HCT116 (cell line): ENCODE measurements at regions not wholly inside any gene's neighbourhood (a gene's known extent, or its start where the extent isn't known, plus 50 kb on each side); places are given as distances from the start of the nearest gene placed in this dataset.

Experiments
- ATAC-seq: fragments of 200-7000 bp; cut with Tn5 transposase; 2 replicates; pipeline ENCODE4 v1.9.1; 2020; ENCODE audit warnings: mild to moderate bottlenecking, moderate library complexity
- BruUV-seq: library from RNA; stranded (reverse); fragments of 400-500 nt; replicated peaks from 2 replicates; lab custom pipeline; 2021; lab: Mats Ljungman, UMichigan
- CTCF ChIA-PET: fragments of 300-600 bp; sonication (Branson Sonifier 250); formaldehyde crosslinking; loops from one replicate; lab custom pipeline; 2021; ENCODE audit warnings: antibody characterized with exemption; lab: Charles Lee
- POLR2A ChIA-PET: fragments of 300-600, 350-600 bp; sonication (Branson Sonifier 250); formaldehyde crosslinking; loops from one replicate; lab custom pipeline; 2021; ENCODE audit warnings: antibody characterized with exemption; lab: Charles Lee
- RAD21 ChIA-PET, 2 experiments: fragments of 300-600 bp; sonication (Branson Sonifier 250); formaldehyde crosslinking; loops; one replicate each; lab custom pipeline; 2023; ENCODE audit warnings: low total read pairs in 2 of 2; ENCODE audit not compliant: uncharacterized antibody in 2 of 2, unreplicated experiment in 2 of 2, low non-redundant PET in 1 of 2; lab: Charles Lee
- DNase-seq: peaks from one replicate; pipeline ENCODE4 v3.0.0-alpha.2; 2010; ENCODE audit warnings: low read depth, low spot score
- H2AFZ ChIP-seq: fragments of 200-600 bp; shearing (Covaris generic), sonication (generic); 2 replicates; pipeline ENCODE4 v1.6.1; 2017; ENCODE audit warnings: low read depth, mixed run types, mixed read lengths, antibody characterized with exemption, low read length; ENCODE audit not compliant: poor library complexity, severe bottlenecking
- H3K27ac ChIP-seq: 2 replicates; pipeline ENCODE4 v1.5.1; 2012; ENCODE audit warnings: low read depth, low read length
- H3K27me3 ChIP-seq: fragments of 200-600 bp; sonication (generic); 2 replicates; pipeline ENCODE4 v1.6.1; 2016; ENCODE audit warnings: mixed run types, low read length, mixed read lengths; ENCODE audit not compliant: insufficient read depth
- H3K36me3 ChIP-seq, 2 experiments: fragments of 200-500 bp in 1 of 2; fragments of 200-600 bp in 1 of 2; sonication (Bioruptor generic) in 1 of 2; sonication (generic) in 1 of 2; 2 replicates each; pipeline versions ENCODE4 v1.5.1 to v1.6.1; 2014 to 2016; ENCODE audit warnings: low read length in 2 of 2, inconsistent platforms in 1 of 2, mixed read lengths in 1 of 2, mixed run types in 1 of 2; ENCODE audit not compliant: insufficient read depth in 2 of 2, control insufficient read depth in 1 of 2
- H3K4me1 ChIP-seq, 2 experiments: fragments of 200-600 bp in 1 of 2; sonication (generic) in 1 of 2; 2 replicates each; pipeline versions ENCODE4 v1.5.1 to v1.6.1; 2012 to 2017; ENCODE audit warnings: low read length in 2 of 2, inconsistent platforms in 1 of 2, mild to moderate bottlenecking in 1 of 2, mixed read lengths in 1 of 2, mixed run types in 1 of 2, moderate library complexity in 1 of 2; ENCODE audit not compliant: insufficient read depth in 2 of 2, control insufficient read depth in 1 of 2
- H3K4me2 ChIP-seq: fragments of 200-600 bp; sonication (generic); 2 replicates; pipeline ENCODE4 v1.6.1; 2017; ENCODE audit warnings: mixed run types, low read length, mixed read lengths
- H3K4me3 ChIP-seq, 2 experiments: fragments of 200-600 bp in 1 of 2; sonication (generic) in 1 of 2; replicated peaks in 1 of 2; 2 replicates each; pipeline ENCODE4 v1.5.1; 2011 to 2016; ENCODE audit warnings: low read length in 2 of 2, control low read depth in 1 of 2, low read depth in 1 of 2, mild to moderate bottlenecking in 1 of 2, mixed read lengths in 1 of 2, mixed run types in 1 of 2
- H3K79me2 ChIP-seq: fragments of 200-600 bp; sonication (generic); 2 replicates; pipeline ENCODE4 v1.6.1; 2017; ENCODE audit warnings: mild to moderate bottlenecking, mixed run types, low read length, moderate library complexity, mixed read lengths; ENCODE audit not compliant: insufficient read depth
- H3K9ac ChIP-seq: fragments of 200-600 bp; sonication (generic); 2 replicates; pipeline ENCODE4 v1.6.1; 2016; ENCODE audit warnings: low read length, mixed read lengths
- H3K9me2 ChIP-seq: fragments of 200-600 bp; sonication (generic), shearing (Covaris generic); 2 replicates; pipeline ENCODE4 v1.6.1; 2017; ENCODE audit warnings: mixed run types, mild to moderate bottlenecking, moderate library complexity; ENCODE audit not compliant: insufficient read depth
- H3K9me3 ChIP-seq, 2 experiments: fragments of 200-500 bp in 1 of 2; fragments of 200-600 bp in 1 of 2; sonication (Bioruptor generic) in 1 of 2; sonication (generic) in 1 of 2; 2 replicates each; pipeline ENCODE4 v1.6.1; 2014 to 2017; ENCODE audit warnings: low read length in 2 of 2, mixed read lengths in 2 of 2, inconsistent platforms in 1 of 2, low read depth in 1 of 2, mild to moderate bottlenecking in 1 of 2, mixed run types in 1 of 2, moderate library complexity in 1 of 2; ENCODE audit not compliant: control insufficient read depth in 1 of 2, insufficient read depth in 1 of 2
- H4K20me1 ChIP-seq: fragments of 200-600 bp; sonication (generic), shearing (Covaris generic); 2 replicates; pipeline ENCODE4 v1.6.1; 2017; ENCODE audit warnings: mixed run types, mild to moderate bottlenecking, moderate library complexity; ENCODE audit not compliant: insufficient read depth
- CBX3 ChIP-seq: IDR thresholded peaks from 2 replicates; pipeline ENCODE4 v1.6.1; 2012; ENCODE audit warnings: low read depth
- JUND ChIP-seq: IDR thresholded peaks from 2 replicates; pipeline ENCODE4 v1.6.1; 2012
- POLR2A ChIP-seq: IDR thresholded peaks from 2 replicates; pipeline ENCODE4 v1.7.0; 2011; ENCODE audit warnings: borderline replicate concordance; ENCODE audit not compliant: insufficient read depth, insufficient read length; ENCODE audit errors: extremely low read depth
- RAD21 ChIP-seq: IDR thresholded peaks from 2 replicates; pipeline ENCODE4 v1.6.1; 2012; ENCODE audit warnings: low read depth, mild to moderate bottlenecking
- SRF ChIP-seq: IDR thresholded peaks from 2 replicates; pipeline ENCODE4 v1.6.1; 2012; ENCODE audit warnings: low read depth
- TCF7L2 ChIP-seq: IDR thresholded peaks from 2 replicates; pipeline ENCODE4 v1.7.0; 2011; ENCODE audit warnings: borderline replicate concordance, inconsistent platforms; ENCODE audit not compliant: insufficient read depth, insufficient read length; ENCODE audit errors: extremely low read depth
- YY1 ChIP-seq: IDR thresholded peaks from 2 replicates; pipeline ENCODE4 v1.6.1; 2011; ENCODE audit warnings: low read length, low read depth, moderate library complexity, mild to moderate bottlenecking; ENCODE audit not compliant: insufficient replicate concordance; ENCODE audit errors: extremely low read depth
- ZFX ChIP-seq: fragments of 450-650 bp; IDR thresholded peaks from 2 replicates; pipeline ENCODE4 v1.6.1; 2017
- intact Hi-C: fragments of 100-400 bp; cut with micrococcal nuclease; formaldehyde crosslinking; loops from 2 replicates; pipeline ENCODE4 v1.10.0; 2022
- TF ChIP-seq, protein P1 (sequence below): IDR thresholded peaks from 2 replicates; pipeline ENCODE4 v1.6.1; 2012; ENCODE audit warnings: low read depth
- TF ChIP-seq, protein P2 (sequence below): IDR thresholded peaks from 2 replicates; pipeline ENCODE4 v1.6.1; 2012
- TF ChIP-seq, protein P3 (sequence below): IDR thresholded peaks from 2 replicates; pipeline ENCODE4 v1.6.1; 2012

DNA sequence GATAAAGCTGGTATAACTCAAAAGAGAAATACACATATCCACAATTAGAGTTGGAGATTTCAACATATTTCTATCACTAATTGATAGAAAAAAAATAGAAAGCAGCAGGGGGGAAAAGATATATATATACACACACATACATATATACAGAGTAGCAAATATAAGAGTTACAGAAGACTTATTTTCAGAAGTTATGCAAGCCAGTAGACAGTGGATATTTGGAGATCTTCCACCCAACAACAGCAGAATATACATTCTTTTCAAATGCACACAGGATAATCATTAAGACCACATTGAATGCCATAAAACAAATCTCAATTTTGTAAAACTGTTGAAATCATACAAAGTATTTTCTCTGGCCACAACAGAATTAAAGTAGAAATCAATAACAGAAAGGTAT is 192.8 kb downstream of the LACC1 start:
- POLR2A ChIA-PET: no interaction called here
- Histone ChIP-seq H3K4me2 (no peak overlapping the region), H3K27me3 (no peaks in the 10 kb centered on the region), H3K9ac (no peak overlapping the region), H4K20me1 (no peaks in the 10 kb centered on the region), H3K79me2 (no peaks in the 10 kb centered on the region), H3K4me1 (peaks cover 0 to 12% of the 10 kb centered on the region in 2 experiments; a peak in 2 of 4 replicates), H3K9me2 (no peaks in the 10 kb centered on the region), H3K9me3 (peaks cover 0 to 5% of the 10 kb centered on the region in 2 experiments; a peak in 1 of 4 replicates), H3K4me3 (no peak overlapping the region), H3K27ac (no peak overlapping the region), H2AFZ (no peak overlapping the region), H3K36me3 (no peaks in the 10 kb centered on the region)
- BruUV-seq: no TSS peak
- intact Hi-C loops: no loop called here
- CTCF ChIA-PET: no interaction called here
- ATAC-seq: no peak
- DNase-seq: no peak
- TF ChIP-seq CBX3: peak; percentile 57; the same call in 1 of the 2 replicates
- TF ChIP-seq, protein P1, sequence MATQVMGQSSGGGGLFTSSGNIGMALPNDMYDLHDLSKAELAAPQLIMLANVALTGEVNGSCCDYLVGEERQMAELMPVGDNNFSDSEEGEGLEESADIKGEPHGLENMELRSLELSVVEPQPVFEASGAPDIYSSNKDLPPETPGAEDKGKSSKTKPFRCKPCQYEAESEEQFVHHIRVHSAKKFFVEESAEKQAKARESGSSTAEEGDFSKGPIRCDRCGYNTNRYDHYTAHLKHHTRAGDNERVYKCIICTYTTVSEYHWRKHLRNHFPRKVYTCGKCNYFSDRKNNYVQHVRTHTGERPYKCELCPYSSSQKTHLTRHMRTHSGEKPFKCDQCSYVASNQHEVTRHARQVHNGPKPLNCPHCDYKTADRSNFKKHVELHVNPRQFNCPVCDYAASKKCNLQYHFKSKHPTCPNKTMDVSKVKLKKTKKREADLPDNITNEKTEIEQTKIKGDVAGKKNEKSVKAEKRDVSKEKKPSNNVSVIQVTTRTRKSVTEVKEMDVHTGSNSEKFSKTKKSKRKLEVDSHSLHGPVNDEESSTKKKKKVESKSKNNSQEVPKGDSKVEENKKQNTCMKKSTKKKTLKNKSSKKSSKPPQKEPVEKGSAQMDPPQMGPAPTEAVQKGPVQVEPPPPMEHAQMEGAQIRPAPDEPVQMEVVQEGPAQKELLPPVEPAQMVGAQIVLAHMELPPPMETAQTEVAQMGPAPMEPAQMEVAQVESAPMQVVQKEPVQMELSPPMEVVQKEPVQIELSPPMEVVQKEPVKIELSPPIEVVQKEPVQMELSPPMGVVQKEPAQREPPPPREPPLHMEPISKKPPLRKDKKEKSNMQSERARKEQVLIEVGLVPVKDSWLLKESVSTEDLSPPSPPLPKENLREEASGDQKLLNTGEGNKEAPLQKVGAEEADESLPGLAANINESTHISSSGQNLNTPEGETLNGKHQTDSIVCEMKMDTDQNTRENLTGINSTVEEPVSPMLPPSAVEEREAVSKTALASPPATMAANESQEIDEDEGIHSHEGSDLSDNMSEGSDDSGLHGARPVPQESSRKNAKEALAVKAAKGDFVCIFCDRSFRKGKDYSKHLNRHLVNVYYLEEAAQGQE: no peak
- TF ChIP-seq, all 23 proteins: peak for 1
- RAD21 ChIA-PET: no interaction called here

DNA sequence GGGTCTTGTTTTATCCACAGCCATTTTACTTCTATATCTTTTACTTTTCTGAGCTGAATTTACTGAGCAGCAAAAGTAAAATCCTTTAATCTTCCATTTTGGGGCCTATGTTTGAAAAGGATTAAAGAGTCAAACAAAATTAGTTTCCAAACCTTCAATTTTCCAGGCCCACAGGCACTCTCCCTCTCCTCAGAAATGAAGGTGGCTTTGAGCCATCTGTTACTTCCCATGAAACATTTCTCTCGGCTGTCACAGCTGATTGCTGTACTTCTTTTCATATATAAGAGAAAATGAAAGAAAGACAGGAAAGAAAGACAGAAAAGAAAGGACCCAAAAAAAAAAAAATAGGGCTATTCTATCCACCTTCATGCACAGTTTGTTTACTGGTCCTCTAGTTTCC is 194.9 kb downstream of the LACC1 start:
- ChIA-PET CTCF (no interaction called here), POLR2A (no interaction called here), RAD21 (no interaction called here)
- no peak for ATAC-seq
- no peak overlapping the region for H2AFZ ChIP-seq
- H3K4me3 ChIP-seq: no peak overlapping the region
- no peaks in the 10 kb centered on the region for H3K36me3 ChIP-seq
- DNase-seq: no peak
- TF ChIP-seq TCF7L2: no peak
- TF ChIP-seq, protein P1: no peak
- TF ChIP-seq, protein P2, sequence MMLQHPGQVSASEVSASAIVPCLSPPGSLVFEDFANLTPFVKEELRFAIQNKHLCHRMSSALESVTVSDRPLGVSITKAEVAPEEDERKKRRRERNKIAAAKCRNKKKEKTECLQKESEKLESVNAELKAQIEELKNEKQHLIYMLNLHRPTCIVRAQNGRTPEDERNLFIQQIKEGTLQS: no peak
- no peak for TF ChIP-seq YY1
- no peak for TF ChIP-seq RAD21
- no peak for TF ChIP-seq ZFX
- TF ChIP-seq JUND: no peak
- TF ChIP-seq, protein P3, sequence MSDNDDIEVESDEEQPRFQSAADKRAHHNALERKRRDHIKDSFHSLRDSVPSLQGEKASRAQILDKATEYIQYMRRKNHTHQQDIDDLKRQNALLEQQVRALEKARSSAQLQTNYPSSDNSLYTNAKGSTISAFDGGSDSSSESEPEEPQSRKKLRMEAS: no peak
- TF ChIP-seq POLR2A: no peak
- no peak for TF ChIP-seq SRF
- intact Hi-C loops: no loop called here
- H3K27ac ChIP-seq: no peak overlapping the region
- H3K79me2 ChIP-seq: no peaks in the 10 kb centered on the region
- BruUV-seq: no TSS peak
- no peak overlapping the region for H3K9ac ChIP-seq
- H3K9me2 ChIP-seq: no peaks in the 10 kb centered on the region
- H3K27me3 ChIP-seq: no peaks in the 10 kb centered on the region
- no peaks in the 10 kb centered on the region for H3K4me1 ChIP-seq
- H3K4me2 ChIP-seq: no peak overlapping the region
- peaks cover 0 to 5% of the 10 kb centered on the region in 2 experiments; a peak in 1 of 4 replicates for H3K9me3 ChIP-seq
- no peaks in the 10 kb centered on the region for H4K20me1 ChIP-seq
